Gastrocnemius medialis (tissue), 4 donors: ENCODE measurements at regions not wholly inside any gene's neighbourhood (a gene's known extent, or its start where the extent isn't known, plus 50 kb on each side); places are given as distances from the start of the nearest gene placed in this dataset.

Source experiments
- CTCF ChIP-seq, 5 experiments: fragments of 450-650 bp in 3 of 5; fragments of 200-600 bp in 2 of 5; sonication (generic) in 2 of 5; IDR thresholded peaks in 4 of 5; conservative IDR thresholded peaks in 1 of 5; 1 replicate in 4 of 5; 2 replicates in 1 of 5; pipeline ENCODE4 v1.5.1; 2016 to 2019; ENCODE audit warnings: antibody characterized with exemption in 5 of 5, mild to moderate bottlenecking in 3 of 5, moderate library complexity in 3 of 5
- POLR2A ChIP-seq, 2 donors: fragments of 450-650 bp; IDR thresholded peaks; one replicate each; pipeline ENCODE4 v1.6.1; 2017; ENCODE audit warnings: antibody characterized with exemption in 2 of 2, mild to moderate bottlenecking in 2 of 2, moderate library complexity in 2 of 2

- TF ChIP-seq POLR2A (IDR thresholded peaks at IDR 0.05) = no peak
- TF ChIP-seq CTCF (IDR thresholded peaks at IDR 0.05 in 4 of 5, conservative IDR thresholded peaks at IDR 0.05 in 1 of 5) = no peak
Observed at GRCh38 chr18:78492813-78493371, 486.7 kb upstream of the SALL3 start.
